A172 (cell line): ENCODE measurements at regions not wholly inside any gene's neighbourhood (a gene's known extent, or its start where the extent isn't known, plus 50 kb on each side); places are given as distances from the start of the nearest gene placed in this dataset.

Experiments used
- DNase-seq: peaks from one replicate; pipeline ENCODE4 v3.0.0-alpha.2; 2015; ENCODE audit warnings: low spot score

- DNase-seq, result no peak
Measured at GRCh38 chr4:183763990-183764754, 105.1 kb downstream of the TRAPPC11 start.

DNA sequence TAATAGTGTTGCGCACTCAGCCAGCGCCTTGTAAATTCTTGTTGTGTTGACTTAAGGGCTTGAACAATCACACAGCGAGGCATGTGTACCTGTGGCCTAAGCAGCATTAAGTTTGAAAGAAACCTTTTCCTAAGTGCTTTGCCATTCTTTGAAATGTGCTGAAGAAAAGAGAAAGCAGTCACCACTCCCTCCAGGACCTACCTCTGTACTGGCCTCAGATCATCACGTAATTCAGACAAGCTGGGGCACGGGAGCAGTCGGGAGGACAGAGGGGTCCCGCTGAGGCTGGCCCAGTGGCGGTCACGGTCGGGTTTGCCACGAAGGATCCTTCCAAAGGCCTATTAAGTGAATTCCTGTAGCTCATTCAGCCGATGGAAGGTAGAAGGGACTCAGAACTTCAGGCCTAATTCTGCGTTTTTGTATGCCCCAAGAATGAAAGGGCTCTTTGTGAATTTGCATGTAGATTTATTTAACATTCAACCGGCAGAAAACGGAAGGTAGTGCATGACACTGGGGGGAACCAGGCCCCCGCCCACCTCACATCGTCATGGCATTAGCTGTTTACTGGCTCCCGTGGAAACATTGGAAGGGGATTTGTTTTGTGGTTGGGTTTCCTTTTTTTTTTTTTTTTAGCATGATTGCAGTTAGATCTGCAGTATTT, 106.3 kb downstream of the TRAPPC11 start:
- DNase-seq, result no peak

DNA sequence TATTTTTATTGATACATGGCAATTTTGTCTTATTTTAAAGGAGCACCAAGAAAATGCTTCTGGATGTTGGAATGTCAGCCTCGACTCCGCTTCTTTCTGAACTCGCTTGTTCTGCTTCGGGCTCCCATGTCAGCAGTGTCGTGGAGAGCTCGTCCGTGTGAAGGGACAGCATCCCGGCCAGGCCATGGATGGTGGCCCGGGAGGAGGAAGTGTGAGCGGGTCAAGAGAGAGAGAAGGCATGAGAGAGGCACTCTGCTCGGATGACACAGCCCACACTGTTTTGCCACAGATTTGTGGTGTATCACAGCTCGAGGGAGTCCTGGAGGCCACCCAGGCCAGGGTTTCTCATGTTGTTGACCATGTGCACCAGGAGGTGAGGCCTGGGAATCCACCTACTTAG, 107.0 kb downstream of the TRAPPC11 start:
- DNase-seq, result no peak

DNA sequence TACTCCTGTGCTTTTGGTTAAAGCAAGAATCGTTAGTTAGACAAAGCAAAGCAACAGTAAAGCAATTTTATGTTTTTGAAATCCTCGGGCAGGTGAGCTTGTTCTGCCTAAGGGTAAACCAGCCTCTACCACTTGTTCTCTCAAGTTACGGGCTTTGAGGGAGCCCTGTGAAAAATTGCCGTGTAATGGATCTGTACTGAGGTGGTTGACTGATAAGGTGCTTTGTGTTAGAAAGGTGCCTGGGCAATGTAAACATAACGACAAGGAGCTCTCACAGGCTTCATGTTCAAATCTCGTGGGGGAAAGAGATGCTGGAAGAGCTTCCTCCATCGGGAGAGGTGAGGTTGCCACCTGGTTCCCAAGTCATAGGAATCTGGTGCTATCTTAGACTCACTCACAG, 111.8 kb downstream of the TRAPPC11 start:
- DNase-seq, result no peak

DNA sequence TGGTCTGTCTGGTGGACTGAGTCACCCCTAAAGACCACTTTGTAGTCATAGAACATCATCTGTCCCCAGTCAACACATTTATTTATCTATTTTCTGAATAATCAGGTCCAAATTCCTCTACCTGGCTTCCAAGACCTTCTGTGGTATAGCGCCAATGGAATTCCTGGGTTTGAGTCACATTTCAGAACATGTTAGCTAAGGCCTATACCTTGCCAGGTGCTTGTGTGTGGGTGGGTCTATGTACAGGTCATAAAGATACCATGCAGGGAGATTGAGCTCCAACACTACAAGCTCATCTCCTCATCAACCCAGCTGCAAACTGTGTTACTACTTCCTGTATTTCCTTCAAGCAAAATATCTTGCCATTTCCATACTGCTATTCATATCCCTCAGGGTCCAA, 113.3 kb downstream of the TRAPPC11 start:
- no peak for DNase-seq

- DNase-seq, result no peak
Measured at GRCh38 chr4:183773790-183774189, 114.7 kb downstream of the TRAPPC11 start.

GRCh38 chr4:183783306-183783705, 121.8 kb upstream of the STOX2 start:
- no peak for DNase-seq

- no peak for DNase-seq
Measured at GRCh38 chr4:183783991-183784553, 121.0 kb upstream of the STOX2 start.

DNA sequence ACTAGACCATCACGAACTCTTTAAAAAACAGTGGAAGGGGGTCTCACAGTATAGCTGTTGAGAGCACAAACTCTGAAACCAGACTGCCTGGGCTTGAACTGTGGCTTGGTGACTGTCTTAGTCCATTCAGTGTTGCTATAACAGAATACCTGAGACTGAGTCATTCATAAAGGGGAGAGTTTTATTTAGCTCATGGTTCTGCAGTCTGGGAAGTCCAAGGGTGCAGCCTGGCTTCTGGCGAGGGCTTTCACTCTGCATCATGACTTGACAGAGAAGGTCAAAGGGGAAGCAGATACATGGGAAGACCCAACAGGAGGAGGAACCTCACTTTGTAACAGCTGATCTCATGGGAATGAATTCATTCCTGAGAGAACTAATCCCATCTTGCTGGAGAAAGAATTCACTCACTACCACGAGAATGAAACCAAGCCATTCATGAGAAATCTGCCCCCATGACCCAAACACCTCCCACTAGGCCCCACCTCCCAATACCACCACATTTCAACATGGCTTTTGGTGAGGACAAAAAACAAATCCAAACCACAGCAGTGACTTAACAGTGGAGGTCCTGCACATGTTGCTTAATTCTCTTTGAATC, 116.7 kb upstream of the STOX2 start:
- DNase-seq, result no peak

DNA sequence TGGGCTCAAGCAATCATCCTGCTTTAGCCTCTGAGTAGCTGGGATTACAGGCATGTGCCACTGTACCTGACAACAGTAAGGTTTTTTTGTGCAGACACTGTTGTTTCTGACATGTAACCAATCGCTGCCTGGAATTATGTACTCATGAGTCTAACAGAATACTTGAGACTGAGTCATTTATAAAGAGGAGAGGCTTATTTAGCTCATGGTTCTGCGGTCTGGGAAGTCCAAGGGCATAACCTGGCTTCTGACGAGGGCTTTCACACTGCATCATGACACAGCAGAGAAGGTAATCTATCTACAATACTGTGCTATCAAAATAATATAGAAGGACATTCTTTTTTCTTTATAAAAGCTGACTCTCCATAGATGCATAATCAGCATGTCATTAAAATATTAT, 115.5 kb upstream of the STOX2 start:
- DNase-seq, result no peak

GRCh38 chr4:183790661-183791060, 114.4 kb upstream of the STOX2 start:
- no peak for DNase-seq

GRCh38 chr4:183797011-183797444, 108.1 kb upstream of the STOX2 start:
- peak; percentile 4 for DNase-seq

GRCh38 chr4:183797445-183798300, 107.4 kb upstream of the STOX2 start:
- DNase-seq, result no peak

GRCh38 chr4:183798301-183799253, 106.5 kb upstream of the STOX2 start:
- DNase-seq, result no peak

DNA sequence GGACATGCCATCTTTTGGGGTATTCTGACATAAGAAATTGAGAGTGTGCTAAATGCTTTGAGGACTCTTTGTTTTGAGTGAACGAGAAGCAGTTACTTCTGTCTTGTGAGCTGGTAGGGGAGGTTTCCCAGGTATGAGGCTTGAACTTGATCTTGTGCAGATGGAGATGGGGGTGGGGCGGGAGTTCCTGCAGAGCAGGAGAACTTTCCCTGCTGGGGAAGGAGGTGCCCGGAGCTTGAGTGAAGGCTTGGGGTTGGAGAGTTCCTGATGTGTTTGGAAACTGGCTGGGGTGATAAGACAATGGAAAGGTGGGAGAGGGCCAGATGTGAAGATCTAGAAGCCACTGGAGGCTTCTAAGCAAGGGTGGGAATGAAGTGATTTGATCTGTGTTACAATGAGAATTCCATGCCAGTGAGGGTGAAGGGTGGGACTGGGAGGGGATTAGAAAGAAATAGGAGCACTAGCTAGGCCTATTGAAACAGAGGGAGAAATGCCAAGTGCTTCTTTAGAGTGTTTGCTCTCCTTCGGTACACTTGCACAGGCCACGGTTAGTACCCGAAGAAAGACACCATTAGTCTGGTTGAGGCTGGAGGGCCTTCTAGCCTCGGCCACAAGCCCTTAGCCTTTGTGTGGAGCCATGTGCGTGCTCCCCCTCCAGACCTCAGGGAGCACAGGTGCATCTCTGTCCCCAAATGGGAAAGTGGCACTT, 103.5 kb upstream of the STOX2 start:
- DNase-seq, result no peak

- DNase-seq, result no peak
Measured at GRCh38 chr4:183806341-183806740, 98.8 kb upstream of the STOX2 start.

- DNase-seq, result no peak
Measured at GRCh38 chr4:183807420-183808096, 97.5 kb upstream of the STOX2 start.

GRCh38 chr4:183808097-183808456, 97.0 kb upstream of the STOX2 start:
- DNase-seq, result no peak

GRCh38 chr4:183812567-183812966, 92.5 kb upstream of the STOX2 start:
- no peak for DNase-seq
